Ovary (tissue), 3 donors: ENCODE measurements at regions not wholly inside any gene's neighbourhood (a gene's known extent, or its start where the extent isn't known, plus 50 kb on each side); places are given as distances from the start of the nearest gene placed in this dataset.

Experiments used
- CTCF ChIP-seq, 3 donors: fragments of 450-650 bp in 2 of 3; fragments of 200-600 bp in 1 of 3; IDR thresholded peaks; one replicate each; pipeline versions ENCODE4 v1.5.1 to v1.8.0; 2016 to 2022; ENCODE audit warnings: antibody characterized with exemption in 3 of 3, mild to moderate bottlenecking in 1 of 3
- EP300 ChIP-seq: sonication (generic); formaldehyde crosslinking; IDR thresholded peaks from one replicate; pipeline ENCODE4 v1.6.1; 2017; ENCODE audit warnings: antibody characterized with exemption
- POLR2A ChIP-seq: fragments of 450-650 bp; IDR thresholded peaks from one replicate; pipeline ENCODE4 v1.6.1; 2017; ENCODE audit warnings: antibody characterized with exemption, mild to moderate bottlenecking, moderate library complexity
- donor health status: DM: no; HTN: no; CAD: no.

- TF ChIP-seq EP300 (no peak), CTCF (IDR thresholded peaks at IDR 0.05) (no peak), POLR2A (no peak)
Measured at GRCh38 chr2:154608438-154608837, 90.1 kb upstream of the KCNJ3 start.
